DOHH2 (cell line): ENCODE measurements at regions not wholly inside any gene's neighbourhood (a gene's known extent, or its start where the extent isn't known, plus 50 kb on each side); places are given as distances from the start of the nearest gene placed in this dataset.

Experiments
- H3F3A ChIP-seq: fragments of 200-600 bp; sonication (generic), shearing (Covaris generic); 2 replicates; pipeline ENCODE4 v1.6.0; 2016; ENCODE audit warnings: antibody characterized with exemption, mild to moderate bottlenecking; ENCODE audit not compliant: control insufficient read depth, insufficient read depth
- H3K27ac ChIP-seq: fragments of 200-600 bp; sonication (generic); 2 replicates; pipeline ENCODE4 v1.5.1; 2014; ENCODE audit warnings: low read depth, mild to moderate bottlenecking, low read length, moderate library complexity
- H3K27me3 ChIP-seq: fragments of 200-600 bp; sonication (generic); 2 replicates; pipeline ENCODE4 v1.6.1; 2014; ENCODE audit warnings: mild to moderate bottlenecking, low read length, mixed read lengths; ENCODE audit not compliant: control insufficient read depth
- H3K36me3 ChIP-seq: fragments of 200-600 bp; sonication (generic); 2 replicates; pipeline ENCODE4 v1.6.1; 2014; ENCODE audit warnings: mild to moderate bottlenecking, low read length, moderate library complexity, mixed read lengths; ENCODE audit not compliant: control insufficient read depth
- H3K4me1 ChIP-seq: fragments of 200-600 bp; sonication (generic); 2 replicates; pipeline ENCODE4 v1.6.1; 2014; ENCODE audit warnings: mild to moderate bottlenecking, low read length, mixed read lengths; ENCODE audit not compliant: control insufficient read depth
- H3K4me2 ChIP-seq: fragments of 200-600 bp; sonication (generic); 2 replicates; pipeline ENCODE4 v1.6.0; 2014; ENCODE audit warnings: mild to moderate bottlenecking, low read length, moderate library complexity
- H3K4me3 ChIP-seq: fragments of 200-600 bp; sonication (generic); 2 replicates; pipeline ENCODE4 v1.5.1; 2014; ENCODE audit warnings: mild to moderate bottlenecking, low read length, mixed read lengths
- H3K79me2 ChIP-seq: fragments of 200-600 bp; sonication (generic); 2 replicates; pipeline ENCODE4 v1.6.1; 2014; ENCODE audit warnings: mild to moderate bottlenecking, low read length, mixed read lengths; ENCODE audit not compliant: control insufficient read depth
- H3K9me2 ChIP-seq: fragments of 200-600 bp; sonication (generic); replicated peaks from 2 replicates; pipeline ENCODE4 v1.6.1; 2014; ENCODE audit warnings: mild to moderate bottlenecking, low read length, mixed read lengths; ENCODE audit not compliant: control insufficient read depth
- H3K9me3 ChIP-seq: fragments of 200-600 bp; sonication (generic); 2 replicates; pipeline ENCODE4 v1.6.1; 2014; ENCODE audit warnings: antibody characterized with exemption, low read length, mixed read lengths; ENCODE audit not compliant: control insufficient read depth, insufficient read depth
- H4K20me1 ChIP-seq: fragments of 200-600 bp; sonication (generic); 2 replicates; pipeline ENCODE4 v1.6.0; 2014; ENCODE audit warnings: low read depth, mild to moderate bottlenecking, antibody characterized with exemption, low read length, moderate library complexity; ENCODE audit not compliant: control insufficient read depth, insufficient read depth
- CTCF ChIP-seq: fragments of 200-600 bp; sonication (generic); IDR thresholded peaks from one replicate; pipeline ENCODE4 v1.5.1; 2014; ENCODE audit warnings: antibody characterized with exemption, mild to moderate bottlenecking, low read depth, low read length; ENCODE audit not compliant: poor library complexity, severe bottlenecking
- EZH2phosphoT487 ChIP-seq: fragments of 200-600 bp; sonication (generic); IDR thresholded peaks from 2 replicates; pipeline ENCODE4 v1.6.1; 2017; ENCODE audit warnings: borderline replicate concordance, mild to moderate bottlenecking, antibody characterized with exemption, low read length, moderate library complexity, mixed read lengths

DNA sequence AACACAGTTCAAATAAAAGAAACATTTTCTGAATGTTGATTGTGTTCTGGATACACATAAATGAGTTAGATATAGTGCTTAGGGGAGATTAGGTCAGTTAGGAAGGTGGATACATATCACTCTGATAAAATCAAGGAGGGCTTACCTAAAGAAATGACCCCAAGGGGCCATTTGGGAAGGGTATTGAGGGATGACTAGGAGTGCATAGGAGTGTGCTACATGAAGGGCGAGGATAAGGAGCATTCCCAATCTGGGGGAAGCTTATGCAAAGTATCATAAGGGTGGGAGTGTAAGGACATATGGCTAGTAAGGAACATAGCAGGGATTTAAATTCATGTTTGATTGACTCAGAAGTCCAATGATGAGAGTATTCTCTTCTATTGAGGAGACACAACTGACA is 183.6 kb downstream of the NSG2 start:
- Histone ChIP-seq H3F3A (no peaks in the 10 kb centered on the region), H3K27ac (no peak overlapping the region), H3K4me2 (no peak overlapping the region), H3K36me3 (no peaks in the 10 kb centered on the region), H3K79me2 (no peaks in the 10 kb centered on the region), H3K4me3 (no peak overlapping the region), H3K4me1 (no peaks in the 10 kb centered on the region), H4K20me1 (no peaks in the 10 kb centered on the region), H3K27me3 (no peaks in the 10 kb centered on the region; the same call in 1 of the 2 replicates), H3K9me3 (no peaks in the 10 kb centered on the region), H3K9me2 (no peaks in the 10 kb centered on the region)
- no peak for TF ChIP-seq CTCF
- TF ChIP-seq EZH2phosphoT487 = no peak

DNA sequence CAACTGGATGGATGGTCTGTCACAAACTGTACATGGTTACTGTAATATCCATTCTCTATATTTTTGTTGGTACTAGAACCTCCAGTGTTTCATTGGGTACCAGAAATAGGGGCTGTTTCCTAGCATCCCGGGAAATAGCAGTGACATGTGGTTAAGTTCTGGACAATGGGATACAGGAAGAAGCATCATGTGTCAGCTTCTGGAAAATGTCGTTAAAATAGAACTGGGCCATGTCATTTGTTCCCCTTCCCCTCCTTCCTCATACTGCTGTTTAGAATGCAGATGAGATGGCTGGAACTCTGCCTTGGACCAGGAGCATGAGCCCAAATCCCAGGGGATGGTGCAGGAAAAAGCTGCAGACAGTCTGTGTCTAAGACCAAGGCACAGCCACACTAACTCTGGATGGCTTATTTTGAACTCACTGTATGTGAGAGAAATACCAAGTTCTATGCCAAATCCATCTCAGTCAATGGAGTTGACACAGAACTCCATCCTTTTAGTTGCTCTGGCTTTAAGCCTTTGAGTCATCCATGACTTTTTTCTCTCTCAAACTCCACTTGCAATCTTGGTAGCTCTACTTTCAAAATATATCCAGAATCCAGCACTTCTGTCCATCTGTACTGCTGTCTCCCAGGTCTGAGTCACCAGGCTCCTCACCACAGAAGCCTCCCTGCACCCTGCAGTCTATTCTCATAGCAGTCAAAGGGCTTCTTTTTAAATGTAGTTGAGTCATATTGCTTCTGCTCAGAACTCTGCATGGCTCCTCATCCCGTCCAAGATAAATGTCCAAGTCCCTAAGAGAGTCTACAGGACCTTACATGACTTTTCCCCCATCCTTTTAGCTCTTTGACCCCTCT is 184.2 kb downstream of the NSG2 start:
- no peaks in the 10 kb centered on the region; the same call in 1 of the 2 replicates for H3K27me3 ChIP-seq
- H3K79me2 ChIP-seq = no peaks in the 10 kb centered on the region
- TF ChIP-seq EZH2phosphoT487 (no peak), CTCF (no peak)

DNA sequence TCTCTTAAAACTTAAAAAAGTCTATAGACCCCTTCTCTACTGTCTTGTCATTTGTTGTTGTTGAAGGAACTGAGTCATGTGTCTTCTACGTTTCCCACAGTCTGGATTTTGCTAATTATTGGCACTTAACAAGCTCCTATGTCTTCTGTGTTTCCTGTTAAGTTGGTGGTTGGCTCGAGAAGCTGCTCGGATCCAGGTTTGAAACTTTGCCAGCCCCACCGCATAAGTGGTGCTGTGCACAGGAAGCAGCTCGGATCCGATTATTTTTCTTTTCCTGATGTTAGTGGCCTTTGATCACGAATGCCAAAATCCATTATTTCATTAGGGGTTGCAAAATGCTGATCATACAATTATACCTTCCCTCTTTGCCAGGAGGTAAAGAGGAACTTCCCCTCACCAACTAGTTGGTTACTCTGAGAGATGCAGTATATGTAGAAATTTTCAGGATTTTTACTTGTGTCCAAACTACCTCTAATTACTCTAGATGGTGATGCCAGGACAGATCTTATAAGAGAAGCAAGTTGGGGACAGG is 186.5 kb downstream of the NSG2 start:
- H3K4me2 ChIP-seq = no peak overlapping the region
- H3K9me2 ChIP-seq = no peaks in the 10 kb centered on the region
- H4K20me1 ChIP-seq = no peaks in the 10 kb centered on the region
- H3K27me3 ChIP-seq = no peaks in the 10 kb centered on the region
- no peak overlapping the region for H3K27ac ChIP-seq
- TF ChIP-seq CTCF = no peak
- no peak for TF ChIP-seq EZH2phosphoT487
- H3K36me3 ChIP-seq = no peaks in the 10 kb centered on the region
- no peaks in the 10 kb centered on the region for H3K4me1 ChIP-seq
- no peaks in the 10 kb centered on the region for H3F3A ChIP-seq
- no peaks in the 10 kb centered on the region for H3K9me3 ChIP-seq
- no peak overlapping the region for H3K4me3 ChIP-seq
- H3K79me2 ChIP-seq = no peaks in the 10 kb centered on the region

More for the DNA sequence above, 184.2 kb downstream of the NSG2 start:
- no peaks in the 10 kb centered on the region for H3K4me1 ChIP-seq
- H3K9me2 ChIP-seq = no peaks in the 10 kb centered on the region
- no peaks in the 10 kb centered on the region for H3F3A ChIP-seq
- no peaks in the 10 kb centered on the region for H4K20me1 ChIP-seq
- no peaks in the 10 kb centered on the region for H3K9me3 ChIP-seq
- H3K36me3 ChIP-seq = no peaks in the 10 kb centered on the region
- no peak overlapping the region for H3K27ac ChIP-seq
- H3K4me2 ChIP-seq = no peak overlapping the region
- no peak overlapping the region for H3K4me3 ChIP-seq
